Lower lobe of right lung (tissue), 2 donors: ENCODE measurements at regions not wholly inside any gene's neighbourhood (a gene's known extent, or its start where the extent isn't known, plus 50 kb on each side); places are given as distances from the start of the nearest gene placed in this dataset.

Source experiments
- ATAC-seq, 2 donors: fragments of 200-7000 bp; cut with Tn5 transposase; one replicate each; pipeline ENCODE4 v1.9.1; 2020 to 2022; ENCODE audit warnings: mild to moderate bottlenecking in 2 of 2, moderate library complexity in 2 of 2
- DNase-seq: peaks from one replicate; pipeline ENCODE4 v3.0.0-alpha.2; 2020
- H3K27ac ChIP-seq: fragments of 200-600 bp; one replicate; pipeline ENCODE4 v1.8.0; 2022
- H3K27me3 ChIP-seq: fragments of 200-600 bp; one replicate; pipeline ENCODE4 v1.8.0; 2022; ENCODE audit warnings: low read depth
- H3K36me3 ChIP-seq: fragments of 200-600 bp; one replicate; pipeline ENCODE4 v1.8.0; 2022; ENCODE audit warnings: mild to moderate bottlenecking
- H3K4me1 ChIP-seq: fragments of 200-600 bp; one replicate; pipeline ENCODE4 v1.8.0; 2022
- H3K4me3 ChIP-seq: fragments of 200-600 bp; one replicate; pipeline ENCODE4 v1.8.0; 2022; ENCODE audit warnings: mild to moderate bottlenecking
- H3K9me3 ChIP-seq: fragments of 200-600 bp; one replicate; pipeline ENCODE4 v1.8.0; 2022
- CTCF ChIP-seq: fragments of 200-600 bp; IDR thresholded peaks from one replicate; pipeline ENCODE4 v1.8.0; 2022; ENCODE audit warnings: antibody characterized with exemption, mild to moderate bottlenecking
- intact Hi-C: fragments of 100-400 bp; cut with DNase I; formaldehyde crosslinking; loops from one replicate; pipeline ENCODE4 v1.11.0; 2022
- donor health status: DM: no; HTN: yes; CAD: no; lungs with severe emphysema.

- H3K9me3 ChIP-seq = no peaks in the 10 kb centered on the region
- DNase-seq = no peak
- no peak for ATAC-seq
- intact Hi-C loops = no loop called here
- H3K27ac ChIP-seq = no peak overlapping the region
- TF ChIP-seq CTCF = no peak
- H3K36me3 ChIP-seq = no peaks in the 10 kb centered on the region
- H3K4me3 ChIP-seq = no peak overlapping the region
- no peaks in the 10 kb centered on the region for H3K27me3 ChIP-seq
- H3K4me1 ChIP-seq = no peaks in the 10 kb centered on the region
These were observed 1298.3 kb upstream of the WWC1 start for GRCh38 chr5:166992874-166993722.

- no peak for TF ChIP-seq CTCF
- no peaks in the 10 kb centered on the region for H3K4me1 ChIP-seq
- no peak overlapping the region for H3K27ac ChIP-seq
- no peaks in the 10 kb centered on the region for H3K27me3 ChIP-seq
- no peak for ATAC-seq
- no peaks in the 10 kb centered on the region for H3K9me3 ChIP-seq
- no peak overlapping the region for H3K4me3 ChIP-seq
- intact Hi-C loops = no loop called here
- H3K36me3 ChIP-seq = no peaks in the 10 kb centered on the region
- DNase-seq = no peak
These were observed 1297.2 kb upstream of the WWC1 start for GRCh38 chr5:166994226-166994625.

GRCh38 chr5:167001246-167001645, 1290.2 kb upstream of the WWC1 start:
- Histone ChIP-seq H3K9me3 (no peaks in the 10 kb centered on the region), H3K4me3 (no peak overlapping the region), H3K36me3 (no peaks in the 10 kb centered on the region), H3K27me3 (no peaks in the 10 kb centered on the region), H3K27ac (no peak overlapping the region), H3K4me1 (no peaks in the 10 kb centered on the region)
- ATAC-seq (no peak), DNase-seq (no peak)
- TF ChIP-seq CTCF = no peak
- intact Hi-C loops = no loop called here

GRCh38 chr5:167008705-167009104, 1282.7 kb upstream of the WWC1 start:
- Histone ChIP-seq H3K36me3 (no peaks in the 10 kb centered on the region), H3K27ac (no peak overlapping the region), H3K9me3 (no peaks in the 10 kb centered on the region), H3K4me1 (no peaks in the 10 kb centered on the region), H3K27me3 (no peaks in the 10 kb centered on the region), H3K4me3 (no peak overlapping the region)
- TF ChIP-seq CTCF = no peak
- ATAC-seq (no peak), DNase-seq (no peak)
- intact Hi-C loops = no loop called here

- intact Hi-C loops = no loop called here
- no peak for TF ChIP-seq CTCF
- no peak for DNase-seq
- Histone ChIP-seq H3K4me1 (no peaks in the 10 kb centered on the region), H3K4me3 (no peak overlapping the region), H3K36me3 (no peaks in the 10 kb centered on the region), H3K9me3 (no peaks in the 10 kb centered on the region), H3K27me3 (no peaks in the 10 kb centered on the region), H3K27ac (no peak overlapping the region)
- no peak for ATAC-seq
These were observed 1280.2 kb upstream of the WWC1 start for GRCh38 chr5:167011196-167011595.
